H54 (cell line): ENCODE measurements at regions not wholly inside any gene's neighbourhood (a gene's known extent, or its start where the extent isn't known, plus 50 kb on each side); places are given as distances from the start of the nearest gene placed in this dataset.

Experiments
- DNase-seq: peaks from one replicate; pipeline ENCODE4 v3.0.0; 2011; ENCODE audit warnings: low spot score, mixed read lengths; ENCODE audit not compliant: insufficient read length
- FAIRE-seq: peaks from 3 replicates; lab custom pipeline; 2011; peaks lifted over from hg19 to GRCh38; lab: Jason Lieb, UNC
- POLR2A ChIP-seq: IDR thresholded peaks from 2 replicates; pipeline ENCODE4 v1.6.1; 2011; ENCODE audit warnings: low read depth, mild to moderate bottlenecking, low read length

GRCh38 chr15:62824111-62825015 is 218.2 kb upstream of the TPM1 start:
- DNase-seq: peak; percentile 31
- no peak for FAIRE-seq
- TF ChIP-seq POLR2A: no peak

GRCh38 chr15:62825191-62825590 is 217.4 kb upstream of the TPM1 start:
- FAIRE-seq (no peak), DNase-seq (no peak)
- TF ChIP-seq POLR2A: no peak

- no peak for DNase-seq
- FAIRE-seq: no peak
- TF ChIP-seq POLR2A: no peak
These were observed 216.0 kb upstream of the TPM1 start for GRCh38 chr15:62826561-62826960.

- DNase-seq (no peak), FAIRE-seq (no peak)
- TF ChIP-seq POLR2A: no peak
These were observed 214.2 kb upstream of the TPM1 start for GRCh38 chr15:62828364-62828763.

GRCh38 chr15:62832231-62832630 is 210.3 kb upstream of the TPM1 start:
- no peak for TF ChIP-seq POLR2A
- DNase-seq (no peak), FAIRE-seq (no peak)

- no peak for TF ChIP-seq POLR2A
- FAIRE-seq (no peak), DNase-seq (no peak)
These were observed 208.9 kb upstream of the TPM1 start for GRCh38 chr15:62833646-62834045.

GRCh38 chr15:62834686-62835329 is 207.7 kb upstream of the TPM1 start:
- DNase-seq (no peak), FAIRE-seq (no peak)
- TF ChIP-seq POLR2A: no peak

- FAIRE-seq (no peak), DNase-seq (no peak)
- no peak for TF ChIP-seq POLR2A
These were observed 207.2 kb upstream of the TPM1 start for GRCh38 chr15:62835351-62835750.

GRCh38 chr15:62835762-62836161 is 206.8 kb upstream of the TPM1 start:
- TF ChIP-seq POLR2A: no peak
- no peak for FAIRE-seq
- no peak for DNase-seq

- no peak for DNase-seq
- no peak for FAIRE-seq
- TF ChIP-seq POLR2A: no peak
These were observed 201.8 kb upstream of the TPM1 start for GRCh38 chr15:62840526-62841268.

- FAIRE-seq (no peak), DNase-seq (peak; percentile 30)
- no peak for TF ChIP-seq POLR2A
These were observed 201.3 kb upstream of the TPM1 start for GRCh38 chr15:62841269-62841628.

- TF ChIP-seq POLR2A: no peak
- FAIRE-seq (no peak), DNase-seq (no peak)
These were observed 200.5 kb upstream of the TPM1 start for GRCh38 chr15:62841891-62842559.

- DNase-seq (no peak), FAIRE-seq (no peak)
- TF ChIP-seq POLR2A: no peak
These were observed 199.2 kb upstream of the TPM1 start for GRCh38 chr15:62843311-62843710.

GRCh38 chr15:62844564-62845240 is 197.8 kb upstream of the TPM1 start:
- TF ChIP-seq POLR2A: 0 out of 2 replicates have a peak, but pooled peaks have one; percentile 17
- DNase-seq (no peak), FAIRE-seq (no peak)
